ENCODE measurements at regions not wholly inside any gene's neighbourhood (a gene's known extent, or its start where the extent isn't known, plus 50 kb on each side); places are given as distances from the start of the nearest gene placed in this dataset.

- Histone ChIP-seq H3K4me1 (ENCODE audit: insufficient read depth) (no peaks in the 10 kb centered on the region), H3K27me3 (peaks cover 19% of the 10 kb centered on the region), H3K9me2 (replicated peaks; ENCODE audit: insufficient read depth) (no peaks in the 10 kb centered on the region), H3K27ac (no peak overlapping the region), H3K36me3 (replicated peaks; ENCODE audit: insufficient read depth, low read depth) (no peaks in the 10 kb centered on the region), H2AFZ (no peak overlapping the region), H3K79me2 (no peaks in the 10 kb centered on the region), H3K9me3 (ENCODE audit: low read depth) (no peaks in the 10 kb centered on the region), H4K20me1 (ENCODE audit: insufficient read depth, poor library complexity, severe bottlenecking) (no peaks in the 10 kb centered on the region), H3K4me2 (no peak overlapping the region), H3K4me3 (no peak overlapping the region)
- DNase-seq (ENCODE audit: low spot score) = no peak
- TF ChIP-seq EZH2 (IDR thresholded peaks at IDR 0.05; ENCODE audit: borderline replicate concordance) = no peak
- TF ChIP-seq EZH2phosphoT487 (IDR thresholded peaks at IDR 0.05; ENCODE audit: low read depth, severe bottlenecking, unreplicated experiment) = no peak
- TF ChIP-seq CTCF (IDR thresholded peaks at IDR 0.05; ENCODE audit: poor library complexity) = no peak
Observed at GRCh38 chr16:22634954-22635353, 124.3 kb downstream of the NPIPB5 start.

GRCh38 chr16:22635357-22635761 lies 124.7 kb downstream of the NPIPB5 start:
- H3K27me3 ChIP-seq = peaks cover 19% of the 10 kb centered on the region
- no peak overlapping the region for H3K4me3 ChIP-seq
- no peaks in the 10 kb centered on the region for H3K79me2 ChIP-seq
- TF ChIP-seq EZH2phosphoT487 (IDR thresholded peaks at IDR 0.05; ENCODE audit: low read depth, severe bottlenecking, unreplicated experiment) (no peak), CTCF (IDR thresholded peaks at IDR 0.05; ENCODE audit: poor library complexity) (no peak), EZH2 (IDR thresholded peaks at IDR 0.05; ENCODE audit: borderline replicate concordance) (no peak)
- no peaks in the 10 kb centered on the region for H3K9me2 ChIP-seq (replicated peaks; ENCODE audit: insufficient read depth)
- no peaks in the 10 kb centered on the region for H3K9me3 ChIP-seq (ENCODE audit: low read depth)
- DNase-seq (ENCODE audit: low spot score) = no peak
- no peaks in the 10 kb centered on the region for H3K36me3 ChIP-seq (replicated peaks; ENCODE audit: insufficient read depth, low read depth)
- H4K20me1 ChIP-seq (ENCODE audit: insufficient read depth, poor library complexity, severe bottlenecking) = no peaks in the 10 kb centered on the region
- no peak overlapping the region for H3K4me2 ChIP-seq
- no peak overlapping the region for H2AFZ ChIP-seq
- H3K4me1 ChIP-seq (ENCODE audit: insufficient read depth) = no peaks in the 10 kb centered on the region
- no peak overlapping the region for H3K27ac ChIP-seq
- WGBS (ENCODE audit: low lambda C conversion rate, missing lambda C conversion rate) = 19% methylated on average over 2 of the region's 2 CpGs

GRCh38 chr16:22635801-22636200 lies 125.1 kb downstream of the NPIPB5 start:
- H3K4me2 ChIP-seq = no peak overlapping the region
- no peak overlapping the region for H3K4me3 ChIP-seq
- no peaks in the 10 kb centered on the region for H3K9me2 ChIP-seq (replicated peaks; ENCODE audit: insufficient read depth)
- H4K20me1 ChIP-seq (ENCODE audit: insufficient read depth, poor library complexity, severe bottlenecking) = no peaks in the 10 kb centered on the region
- DNase-seq (ENCODE audit: low spot score) = no peak
- H3K27ac ChIP-seq = no peak overlapping the region
- TF ChIP-seq EZH2 (IDR thresholded peaks at IDR 0.05; ENCODE audit: borderline replicate concordance) (no peak), CTCF (IDR thresholded peaks at IDR 0.05; ENCODE audit: poor library complexity) (no peak), EZH2phosphoT487 (IDR thresholded peaks at IDR 0.05; ENCODE audit: low read depth, severe bottlenecking, unreplicated experiment) (no peak)
- peaks cover 19% of the 10 kb centered on the region for H3K27me3 ChIP-seq
- no peaks in the 10 kb centered on the region for H3K4me1 ChIP-seq (ENCODE audit: insufficient read depth)
- no peak overlapping the region for H2AFZ ChIP-seq
- H3K9me3 ChIP-seq (ENCODE audit: low read depth) = no peaks in the 10 kb centered on the region
- H3K36me3 ChIP-seq (replicated peaks; ENCODE audit: insufficient read depth, low read depth) = no peaks in the 10 kb centered on the region
- H3K79me2 ChIP-seq = no peaks in the 10 kb centered on the region
- WGBS (ENCODE audit: low lambda C conversion rate, missing lambda C conversion rate) = 56% methylated on average over 6 of the region's 6 CpGs

Measured in hepatocyte (in vitro differentiated cells).